Psoas muscle (tissue), 7 donors: ENCODE measurements at regions not wholly inside any gene's neighbourhood (a gene's known extent, or its start where the extent isn't known, plus 50 kb on each side); places are given as distances from the start of the nearest gene placed in this dataset.

Experiments
- ATAC-seq, 4 donors: fragments of 200-7000 bp; cut with Tn5 transposase; one replicate each; pipeline ENCODE4 v1.9.1; 2020; ENCODE audit warnings: moderate library complexity in 3 of 4, mild to moderate bottlenecking in 2 of 4
- DNase-seq, 2 donors: peaks; one replicate each; pipeline ENCODE4 v3.0.0-alpha.2; 2020
- H3K27ac ChIP-seq: fragments of 200-600 bp; one replicate; pipeline ENCODE4 v1.8.0; 2022
- H3K27me3 ChIP-seq, 3 donors: fragments of 200-600 bp in 1 of 3; one replicate each; pipeline versions ENCODE4 v1.6.1 to v1.8.0; 2013 to 2022; ENCODE audit warnings: low read length in 2 of 3, mild to moderate bottlenecking in 2 of 3, moderate library complexity in 1 of 3; ENCODE audit not compliant: insufficient read depth in 3 of 3
- H3K36me3 ChIP-seq, 2 donors: fragments of 200-600 bp in 1 of 2; one replicate each; pipeline versions ENCODE4 v1.6.1 to v1.8.0; 2013 to 2022; ENCODE audit warnings: low read depth in 1 of 2, mild to moderate bottlenecking in 1 of 2, moderate library complexity in 1 of 2; ENCODE audit not compliant: insufficient read depth in 1 of 2
- H3K4me1 ChIP-seq: fragments of 200-600 bp; one replicate; pipeline ENCODE4 v1.8.0; 2022
- H3K4me3 ChIP-seq: fragments of 200-600 bp; one replicate; pipeline ENCODE4 v1.8.0; 2022; ENCODE audit warnings: mild to moderate bottlenecking
- H3K9me3 ChIP-seq: fragments of 200-600 bp; one replicate; pipeline ENCODE4 v1.8.0; 2022
- CTCF ChIP-seq: fragments of 200-600 bp; IDR thresholded peaks from one replicate; pipeline ENCODE4 v1.8.0; 2022; ENCODE audit warnings: antibody characterized with exemption
- WGBS, 3 donors: extraction: QIAGEN DNeasy Blood & Tissue Kit; methylation state at CpG; one replicate each; pipeline versions ENCODE4 v1.1.6 to v1.1.7; 2013; 5-methylcytosine and 5-hydroxymethylcytosine counted together
- intact Hi-C, 2 donors: fragments of 100-400 bp; cut with DNase I; formaldehyde crosslinking; loops; one replicate each; pipeline versions ENCODE4 v1.11.0 to v1.14.2; 2022
- donor health status: healthy with polysubstance abuse.
- donor health status: DM: no; HTN: no; CAD: no; lungs with moderate emphysema.
- donor health status: Bipolar disorder and iron deficiency.
- donor health status: healthy.
- donor health status: DM: yes; HTN: yes; CAD: no.
- donor health status: DM: no; HTN: no; CAD: no.
- donor health status: DM: yes; HTN: yes; CAD: no.

- 43 to 48% (median 48%) methylated on average over 2 of the region's 2 CpGs for WGBS, 3 donors
- intact Hi-C loops: loop anchor here in 1 of 2 donors (10.0 kb wide), 1 partner anchor 1085 kb away; no protein-coding TSS in a partner anchor
- no peak for ATAC-seq
These were observed 166.3 kb upstream of the KIF2A start for GRCh38 chr5:62139741-62140140.

GRCh38 chr5:62142351-62142750 is 163.7 kb upstream of the KIF2A start:
- intact Hi-C loops: loop anchor here in 1 of 2 donors (10.0 kb wide), 1 partner anchor 1088 kb away; no protein-coding TSS in a partner anchor
- no peaks in the 10 kb centered on the region for H3K4me1 ChIP-seq
- H3K9me3 ChIP-seq: no peaks in the 10 kb centered on the region
- DNase-seq: no peak
- no peak for TF ChIP-seq CTCF
- no peaks in the 10 kb centered on the region for H3K36me3 ChIP-seq
- WGBS, 3 donors: 64 to 68% (median 68%) methylated on average over 4 of the region's 4 CpGs
- peaks cover 0 to 4% (median 3%) of the 10 kb centered on the region in 3 donors for H3K27me3 ChIP-seq
- H3K4me3 ChIP-seq: no peak overlapping the region
- ATAC-seq: no peak
- no peak overlapping the region for H3K27ac ChIP-seq

More at GRCh38 chr5:62139741-62140140, 166.3 kb upstream of the KIF2A start:
- TF ChIP-seq CTCF: no peak
- H3K4me1 ChIP-seq: no peaks in the 10 kb centered on the region
- no peaks in the 10 kb centered on the region for H3K9me3 ChIP-seq
- H3K4me3 ChIP-seq: no peak overlapping the region
- no peak overlapping the region for H3K27ac ChIP-seq
- DNase-seq: no peak
- H3K27me3 ChIP-seq: peaks cover 0 to 4% (median 3%) of the 10 kb centered on the region in 3 donors
- H3K36me3 ChIP-seq: no peaks in the 10 kb centered on the region

- peak; percentile 31 for TF ChIP-seq CTCF
- H3K4me3 ChIP-seq: no peak overlapping the region
- H3K4me1 ChIP-seq: no peaks in the 10 kb centered on the region
- WGBS, 3 donors: 10 to 13% (median 12%) methylated on average over 13 of the region's 13 CpGs
- no peak overlapping the region for H3K27ac ChIP-seq
- intact Hi-C loops: loop anchor here in 1 of 2 donors (10.0 kb wide), 1 partner anchor 1089 kb away; no protein-coding TSS in a partner anchor
- no peaks in the 10 kb centered on the region for H3K9me3 ChIP-seq
- H3K27me3 ChIP-seq: peaks cover 0 to 3% (median 0%) of the 10 kb centered on the region in 3 donors
- H3K36me3 ChIP-seq: no peaks in the 10 kb centered on the region
- DNase-seq: no peak
- ATAC-seq: no peak
These were observed 162.5 kb upstream of the KIF2A start for GRCh38 chr5:62143268-62144229.

GRCh38 chr5:62144401-62145022 is 161.5 kb upstream of the KIF2A start:
- H3K4me3 ChIP-seq: no peak overlapping the region
- ATAC-seq (no peak), DNase-seq (no peak)
- H3K36me3 ChIP-seq: no peaks in the 10 kb centered on the region
- intact Hi-C loops: loop anchor here in 1 of 2 donors (10.0 kb wide), 1 partner anchor 1090 kb away; no protein-coding TSS in a partner anchor
- peaks cover 0 to 3% (median 0%) of the 10 kb centered on the region in 3 donors for H3K27me3 ChIP-seq
- TF ChIP-seq CTCF: no peak
- H3K27ac ChIP-seq: no peak overlapping the region
- H3K9me3 ChIP-seq: no peaks in the 10 kb centered on the region
- 52 to 57% (median 57%) methylated on average over 5 of the region's 5 CpGs for WGBS, 3 donors
- H3K4me1 ChIP-seq: no peaks in the 10 kb centered on the region
